ENCODE measurements at regions not wholly inside any gene's neighbourhood (a gene's known extent, or its start where the extent isn't known, plus 50 kb on each side); places are given as distances from the start of the nearest gene placed in this dataset.
"Not testable (repeated sequence)": the region's sequence is repeated elsewhere in the genome, so short reads cannot be mapped to it uniquely, and the experiment has no call there.

DNA sequence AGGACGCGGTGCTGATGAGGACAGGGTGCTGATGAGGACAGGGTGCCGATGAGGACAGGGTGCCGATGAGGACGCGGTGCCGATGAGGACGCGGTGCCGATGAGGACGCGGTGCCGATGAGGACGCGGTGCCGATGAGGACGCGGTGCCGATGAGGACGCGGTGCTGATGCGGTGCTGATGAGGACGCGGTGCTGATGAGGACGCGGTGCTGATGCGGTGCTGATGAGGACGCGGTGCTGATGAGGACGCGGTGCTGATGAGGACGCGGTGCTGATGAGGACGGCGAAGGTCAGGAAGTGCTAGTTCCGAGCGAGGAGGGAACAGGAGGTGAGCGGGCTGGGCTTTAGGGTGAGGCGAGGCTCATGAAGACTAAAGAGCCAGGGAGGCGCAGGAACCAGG lies 399.9 kb downstream of the SMOC2 start:
- in situ Hi-C loops (cut with HindIII; ENCODE audit: low sequenced_read_pairs), result not testable (repeated sequence)

DNA sequence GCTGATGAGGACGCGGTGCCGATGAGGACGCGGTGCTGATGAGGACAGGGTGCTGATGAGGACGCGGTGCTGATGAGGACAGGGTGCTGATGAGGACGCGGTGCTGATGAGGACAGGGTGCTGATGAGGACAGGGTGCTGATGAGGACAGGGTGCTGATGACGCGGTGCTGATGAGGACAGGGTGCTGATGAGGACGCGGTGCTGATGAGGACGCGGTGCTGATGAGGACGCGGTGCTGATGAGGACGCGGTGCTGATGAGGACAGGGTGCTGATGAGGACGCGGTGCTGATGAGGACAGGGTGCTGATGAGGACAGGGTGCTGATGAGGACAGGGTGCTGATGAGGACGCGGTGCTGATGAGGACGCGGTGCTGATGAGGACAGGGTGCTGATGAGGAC lies 399.3 kb downstream of the SMOC2 start:
- in situ Hi-C loops (cut with HindIII; ENCODE audit: low sequenced_read_pairs), result not testable (repeated sequence)

GRCh38 chr6:168838037-168838399 lies 397.0 kb downstream of the SMOC2 start:
- in situ Hi-C loops (cut with HindIII; ENCODE audit: low sequenced_read_pairs), result no loop called here

GRCh38 chr6:168837254-168838036 lies 396.5 kb downstream of the SMOC2 start:
- in situ Hi-C loops (cut with HindIII; ENCODE audit: low sequenced_read_pairs), result no loop called here

GRCh38 chr6:168835991-168836390 lies 395.0 kb downstream of the SMOC2 start:
- in situ Hi-C loops (cut with HindIII; ENCODE audit: low sequenced_read_pairs), result no loop called here

GRCh38 chr6:168834801-168835200 lies 393.8 kb downstream of the SMOC2 start:
- in situ Hi-C loops (cut with HindIII; ENCODE audit: low sequenced_read_pairs), result no loop called here

DNA sequence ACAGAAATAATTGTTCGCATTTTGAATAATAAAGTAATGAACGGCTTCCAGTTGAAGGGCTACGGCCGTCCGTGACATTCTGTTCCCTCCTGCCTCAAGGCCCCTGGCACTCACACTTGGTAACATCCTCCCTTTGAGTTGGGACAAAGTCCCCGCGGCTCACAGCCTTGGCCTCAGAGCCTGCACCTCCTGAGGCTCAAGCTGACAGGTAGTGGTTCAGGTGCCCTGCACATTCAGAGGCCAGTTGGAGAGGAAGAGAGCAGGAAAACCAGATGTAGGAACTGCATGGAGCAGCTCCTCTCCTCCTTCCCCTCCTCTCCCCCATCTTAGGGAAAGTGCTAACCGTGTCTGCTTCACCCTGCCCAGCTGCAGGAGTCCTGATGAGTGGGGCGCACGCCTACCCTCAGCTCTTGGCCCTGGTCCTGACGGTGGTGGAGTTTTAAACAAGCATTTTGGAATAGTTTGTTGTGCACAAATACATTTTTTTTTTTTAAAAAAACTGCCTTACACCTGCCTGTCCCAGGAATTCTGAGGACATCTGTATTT lies 393.1 kb downstream of the SMOC2 start:
- in situ Hi-C loops (cut with HindIII; ENCODE audit: low sequenced_read_pairs), result no loop called here

DNA sequence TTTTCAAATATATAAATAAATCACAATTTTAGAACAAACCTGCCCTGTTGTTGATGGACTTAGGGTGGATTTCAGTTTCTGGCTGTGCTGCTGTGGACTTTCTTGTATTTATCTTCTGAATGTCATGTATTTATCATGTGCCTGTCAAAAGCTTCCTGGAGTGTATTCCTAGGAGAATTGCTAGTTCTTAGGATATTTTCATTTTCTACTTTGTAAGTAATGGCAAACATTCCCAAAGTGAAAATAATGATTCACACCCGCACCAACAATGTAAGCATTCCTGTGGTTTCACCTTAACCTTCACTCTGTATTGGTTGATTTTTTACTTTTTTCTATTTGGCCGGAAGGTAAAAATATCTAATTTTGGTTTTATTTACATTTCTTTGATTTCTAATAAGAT lies 387.8 kb downstream of the SMOC2 start:
- in situ Hi-C loops (cut with HindIII; ENCODE audit: low sequenced_read_pairs), result no loop called here

DNA sequence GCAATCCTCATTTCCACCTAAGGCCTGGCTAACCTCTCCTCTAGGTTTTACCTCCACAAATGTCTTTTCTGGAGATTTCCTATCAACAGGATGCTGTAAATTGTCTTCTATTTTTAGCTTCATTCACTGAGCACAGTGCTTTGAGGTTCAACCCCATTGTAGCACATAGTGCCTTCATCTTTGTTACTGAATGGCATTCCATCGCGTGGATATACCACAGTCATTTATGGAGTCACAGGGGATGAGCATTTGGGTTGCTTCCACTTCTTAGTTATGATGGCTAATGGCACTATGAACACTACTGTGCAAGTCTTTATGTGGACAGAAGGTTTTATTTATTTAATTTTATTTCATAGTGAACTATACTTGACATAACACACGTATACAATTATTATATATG lies 387.1 kb downstream of the SMOC2 start:
- in situ Hi-C loops (cut with HindIII; ENCODE audit: low sequenced_read_pairs), result no loop called here

GRCh38 chr6:168827586-168827871 lies 386.5 kb downstream of the SMOC2 start:
- in situ Hi-C loops (cut with HindIII; ENCODE audit: low sequenced_read_pairs), result no loop called here

DNA sequence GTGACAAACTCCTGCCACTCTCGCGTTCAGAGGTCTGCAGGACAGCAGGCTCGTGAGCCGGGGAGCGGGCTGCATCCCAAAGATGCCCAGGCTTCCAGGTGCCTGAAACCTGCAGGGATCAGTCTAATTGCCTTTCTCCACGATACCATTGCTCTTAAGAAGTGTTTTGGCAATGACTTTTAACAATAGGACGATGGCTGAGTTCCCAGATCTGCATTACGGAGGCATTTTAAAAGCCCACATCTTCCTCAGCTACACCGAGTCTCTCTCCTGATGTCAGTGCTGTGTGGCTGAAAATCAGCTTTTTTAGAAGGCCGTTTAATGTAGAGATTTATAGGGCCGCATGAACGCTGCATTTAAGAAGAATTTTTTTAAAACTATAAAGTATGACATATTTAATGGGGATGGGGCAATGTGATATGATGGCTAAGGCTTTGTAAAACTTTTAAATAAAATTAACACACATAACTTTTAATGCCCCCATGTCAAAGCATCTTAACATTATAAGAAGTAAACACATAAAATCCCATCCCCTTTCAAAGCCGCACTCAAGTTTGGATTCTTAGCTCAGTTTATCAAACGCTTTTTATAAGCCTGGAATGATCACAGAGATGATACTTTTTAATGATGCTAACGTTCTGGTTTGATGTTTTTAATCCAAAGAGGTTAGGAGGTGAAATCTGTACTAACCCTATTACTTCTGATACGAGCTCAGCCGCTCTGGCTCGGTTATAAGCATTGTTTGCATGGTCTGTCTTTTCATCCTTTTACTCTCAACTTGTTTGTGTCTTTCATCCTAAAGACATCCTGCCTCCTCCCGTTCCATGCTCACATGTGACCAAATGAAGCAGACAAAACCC lies 386.0 kb downstream of the SMOC2 start:
- in situ Hi-C loops (cut with HindIII; ENCODE audit: low sequenced_read_pairs), result no loop called here

- in situ Hi-C loops (cut with HindIII; ENCODE audit: low sequenced_read_pairs), result no loop called here
These were observed 385.1 kb downstream of the SMOC2 start for GRCh38 chr6:168826078-168826390.

GRCh38 chr6:168825226-168826077 lies 384.5 kb downstream of the SMOC2 start:
- in situ Hi-C loops (cut with HindIII; ENCODE audit: low sequenced_read_pairs), result no loop called here

GRCh38 chr6:168823397-168824212 lies 382.6 kb downstream of the SMOC2 start:
- in situ Hi-C loops (cut with HindIII; ENCODE audit: low sequenced_read_pairs), result no loop called here

GRCh38 chr6:168822376-168822775 lies 381.4 kb downstream of the SMOC2 start:
- in situ Hi-C loops (cut with HindIII; ENCODE audit: low sequenced_read_pairs), result no loop called here

GRCh38 chr6:168819546-168819945 lies 378.6 kb downstream of the SMOC2 start:
- in situ Hi-C loops (cut with HindIII; ENCODE audit: low sequenced_read_pairs), result no loop called here

DNA sequence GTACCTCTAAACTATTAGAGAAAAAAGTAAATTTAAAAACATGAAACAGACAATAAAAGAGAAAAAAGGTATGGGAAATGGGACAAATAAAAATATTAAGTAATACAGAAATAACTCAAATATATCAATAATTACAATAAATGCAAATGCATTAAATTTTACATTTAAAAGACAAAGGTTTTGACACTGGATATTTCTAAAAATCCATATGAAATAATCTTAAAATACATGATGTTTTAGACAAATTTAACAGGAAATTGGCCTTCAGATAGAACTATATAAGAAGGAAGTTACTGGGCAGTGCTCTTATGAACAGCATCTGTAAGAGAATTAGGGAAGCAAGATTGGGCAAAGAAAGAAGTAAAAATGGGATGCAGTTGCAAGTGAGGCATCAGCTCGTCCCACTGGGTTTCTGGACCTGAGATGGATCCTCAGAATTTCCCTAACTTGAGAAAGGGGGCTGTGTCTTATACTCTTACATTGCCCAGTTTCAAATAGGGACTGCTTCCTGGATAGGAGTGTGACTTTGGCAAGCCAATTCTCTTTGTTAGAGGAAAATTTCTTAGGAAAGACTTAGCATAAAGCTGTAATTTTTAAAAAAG lies 376.7 kb downstream of the SMOC2 start:
- in situ Hi-C loops (cut with HindIII; ENCODE audit: low sequenced_read_pairs), result no loop called here

GRCh38 chr6:168815229-168815628 lies 374.2 kb downstream of the SMOC2 start:
- in situ Hi-C loops (cut with HindIII; ENCODE audit: low sequenced_read_pairs), result no loop called here

DNA sequence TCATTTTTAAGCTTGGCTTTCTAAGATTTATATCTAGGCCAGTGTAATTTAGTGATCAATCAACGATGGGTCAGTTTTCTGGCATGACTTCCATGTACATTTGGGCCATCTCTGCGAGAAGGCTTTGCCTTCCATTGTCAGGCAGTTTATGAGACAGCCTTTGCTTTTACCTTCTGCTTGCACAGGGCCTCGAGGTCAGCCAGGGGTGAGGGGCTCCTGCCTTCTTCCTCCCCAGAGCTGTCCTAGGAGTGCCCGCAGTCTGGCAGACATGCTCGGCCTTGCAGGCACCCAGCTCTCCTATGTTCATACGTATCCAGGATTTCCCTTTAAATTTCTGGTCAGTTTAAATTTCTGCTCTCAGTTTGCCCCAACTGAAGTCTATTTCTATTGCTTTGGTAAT lies 367.2 kb downstream of the SMOC2 start:
- in situ Hi-C loops (cut with HindIII; ENCODE audit: low sequenced_read_pairs), result no loop called here

DNA sequence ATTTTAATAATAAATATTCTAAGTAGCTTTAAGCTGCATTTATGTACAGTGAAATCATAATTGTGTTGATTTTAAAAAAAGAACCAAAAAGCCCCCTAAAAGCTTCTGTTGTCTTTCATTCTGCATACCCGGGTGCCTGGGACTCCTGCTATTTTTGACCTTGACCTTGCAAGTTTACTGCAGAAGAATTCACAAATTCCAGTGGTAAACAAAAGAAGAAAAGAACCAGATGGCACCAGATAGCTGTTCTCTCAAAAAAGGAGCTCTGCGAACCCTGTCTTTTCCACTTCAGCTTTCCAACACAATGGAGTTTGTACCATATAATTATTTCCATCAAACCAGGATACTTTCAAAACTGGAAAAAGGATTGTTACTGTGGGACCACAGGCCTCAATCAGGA lies 363.3 kb downstream of the SMOC2 start:
- in situ Hi-C loops (cut with HindIII; ENCODE audit: low sequenced_read_pairs), result no loop called here
